ENCODE measurements at regions not wholly inside any gene's neighbourhood (a gene's known extent, or its start where the extent isn't known, plus 50 kb on each side); places are given as distances from the start of the nearest gene placed in this dataset.

- TF ChIP-seq CTCF (IDR thresholded peaks at IDR 0.05) (no peak), POLR2A (IDR thresholded peaks at IDR 0.05) (no peak)
These were observed 360.0 kb downstream of the EPHA4 start for GRCh38 chr2:221212105-221212504.

Measured in thyroid gland (tissue), 4 donors.